ENCODE measurements at regions not wholly inside any gene's neighbourhood (a gene's known extent, or its start where the extent isn't known, plus 50 kb on each side); places are given as distances from the start of the nearest gene placed in this dataset.

DNA sequence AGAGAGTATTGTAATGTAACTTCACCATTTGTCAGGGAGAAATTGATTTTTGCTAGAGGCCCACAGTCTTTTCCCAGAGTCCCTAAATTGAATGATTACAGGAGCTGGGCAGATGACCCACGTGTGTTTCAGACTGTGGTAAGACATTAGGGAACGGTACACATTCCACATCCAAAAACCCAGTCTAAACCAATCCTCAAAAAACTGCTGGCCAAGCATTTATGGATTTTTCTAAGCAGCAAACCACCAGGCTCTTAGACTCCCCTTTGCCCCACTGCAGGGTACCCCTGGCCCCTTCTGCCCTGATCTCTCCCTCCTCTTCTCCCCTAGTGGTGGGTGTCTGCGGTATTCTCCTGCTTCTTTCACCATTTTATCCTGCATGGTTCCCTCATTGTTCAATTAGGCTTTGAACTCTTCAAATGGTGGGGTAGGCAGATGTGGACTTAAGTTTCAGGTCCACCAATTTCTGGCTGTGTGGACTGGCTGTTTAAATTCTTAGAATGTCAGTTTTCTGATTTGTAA, 135.5 kb upstream of the SORCS3 start:
- no peak overlapping the region for H3K27ac Mint-ChIP-seq (ENCODE audit: unreplicated experiment)
- H3K4me1 Mint-ChIP-seq (ENCODE audit: unreplicated experiment) = no peaks in the 10 kb centered on the region
- no peaks in the 10 kb centered on the region for H3K9me3 Mint-ChIP-seq (ENCODE audit: unreplicated experiment)

DNA sequence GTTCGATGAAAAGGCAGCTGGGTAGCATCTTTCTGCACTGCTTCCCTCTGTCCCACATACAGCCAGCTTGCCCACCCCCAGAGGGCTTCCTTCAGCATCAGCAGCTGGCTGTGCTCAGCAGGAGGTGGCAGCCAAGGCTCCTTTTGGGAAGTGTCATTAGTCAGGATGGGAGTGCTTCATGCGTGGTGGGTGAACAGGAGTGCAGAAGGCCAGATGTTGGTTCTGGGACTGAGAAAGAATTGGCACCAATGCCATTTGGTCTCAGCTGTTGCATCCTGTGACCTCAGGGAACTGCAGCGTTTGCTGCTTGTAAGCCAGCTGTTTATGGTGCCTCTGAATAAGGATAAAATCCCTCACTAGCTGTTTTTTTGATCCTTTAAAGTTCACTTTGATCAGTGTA, 131.1 kb upstream of the SORCS3 start:
- Mint-ChIP-seq H3K27me3 (ENCODE audit: unreplicated experiment) (no peaks in the 10 kb centered on the region), H3K9me3 (ENCODE audit: unreplicated experiment) (no peaks in the 10 kb centered on the region), H3K27ac (ENCODE audit: unreplicated experiment) (no peak overlapping the region), H3K36me3 (ENCODE audit: unreplicated experiment) (no peaks in the 10 kb centered on the region), H3K4me3 (ENCODE audit: unreplicated experiment) (no peak overlapping the region), H3K4me1 (ENCODE audit: unreplicated experiment) (no peaks in the 10 kb centered on the region)
- no peak for DNase-seq (ENCODE audit: extremely low spot score, unreplicated experiment)
- TF ChIP-seq, protein P1, sequence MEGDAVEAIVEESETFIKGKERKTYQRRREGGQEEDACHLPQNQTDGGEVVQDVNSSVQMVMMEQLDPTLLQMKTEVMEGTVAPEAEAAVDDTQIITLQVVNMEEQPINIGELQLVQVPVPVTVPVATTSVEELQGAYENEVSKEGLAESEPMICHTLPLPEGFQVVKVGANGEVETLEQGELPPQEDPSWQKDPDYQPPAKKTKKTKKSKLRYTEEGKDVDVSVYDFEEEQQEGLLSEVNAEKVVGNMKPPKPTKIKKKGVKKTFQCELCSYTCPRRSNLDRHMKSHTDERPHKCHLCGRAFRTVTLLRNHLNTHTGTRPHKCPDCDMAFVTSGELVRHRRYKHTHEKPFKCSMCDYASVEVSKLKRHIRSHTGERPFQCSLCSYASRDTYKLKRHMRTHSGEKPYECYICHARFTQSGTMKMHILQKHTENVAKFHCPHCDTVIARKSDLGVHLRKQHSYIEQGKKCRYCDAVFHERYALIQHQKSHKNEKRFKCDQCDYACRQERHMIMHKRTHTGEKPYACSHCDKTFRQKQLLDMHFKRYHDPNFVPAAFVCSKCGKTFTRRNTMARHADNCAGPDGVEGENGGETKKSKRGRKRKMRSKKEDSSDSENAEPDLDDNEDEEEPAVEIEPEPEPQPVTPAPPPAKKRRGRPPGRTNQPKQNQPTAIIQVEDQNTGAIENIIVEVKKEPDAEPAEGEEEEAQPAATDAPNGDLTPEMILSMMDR (IDR thresholded peaks at IDR 0.05) = no peak

More for the DNA sequence above, 135.5 kb upstream of the SORCS3 start:
- no peak for DNase-seq (ENCODE audit: extremely low spot score, unreplicated experiment)
- no peaks in the 10 kb centered on the region for H3K36me3 Mint-ChIP-seq (ENCODE audit: unreplicated experiment)
- H3K27me3 Mint-ChIP-seq (ENCODE audit: unreplicated experiment) = no peaks in the 10 kb centered on the region
- TF ChIP-seq, protein P1 (IDR thresholded peaks at IDR 0.05) = no peak
- H3K4me3 Mint-ChIP-seq (ENCODE audit: unreplicated experiment) = no peak overlapping the region

DNA sequence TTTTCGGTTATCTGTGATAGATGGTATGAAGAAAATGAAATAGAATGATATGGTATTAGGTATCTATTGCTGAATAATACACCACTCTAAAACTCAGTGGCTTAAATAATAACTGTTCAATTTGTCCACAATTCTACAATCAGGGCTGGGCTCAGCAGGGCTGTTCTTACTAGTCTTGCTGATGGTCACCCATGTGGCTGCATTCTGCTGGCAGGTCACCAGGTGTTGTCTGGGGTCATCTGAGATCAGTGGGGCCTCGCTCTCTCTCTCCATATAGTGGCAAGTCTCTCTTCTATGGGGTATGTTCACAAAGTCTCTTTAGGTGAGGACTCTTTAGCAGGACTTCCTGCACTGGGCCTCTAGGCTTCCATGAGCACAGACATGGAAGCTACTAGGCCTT, 130.4 kb upstream of the SORCS3 start:
- Mint-ChIP-seq H3K36me3 (ENCODE audit: unreplicated experiment) (no peaks in the 10 kb centered on the region), H3K27ac (ENCODE audit: unreplicated experiment) (no peak overlapping the region), H3K9me3 (ENCODE audit: unreplicated experiment) (no peaks in the 10 kb centered on the region), H3K4me3 (ENCODE audit: unreplicated experiment) (no peak overlapping the region), H3K27me3 (ENCODE audit: unreplicated experiment) (no peaks in the 10 kb centered on the region), H3K4me1 (ENCODE audit: unreplicated experiment) (no peaks in the 10 kb centered on the region)
- TF ChIP-seq, protein P1 (IDR thresholded peaks at IDR 0.05) = no peak
- no peak for DNase-seq (ENCODE audit: extremely low spot score, unreplicated experiment)

DNA sequence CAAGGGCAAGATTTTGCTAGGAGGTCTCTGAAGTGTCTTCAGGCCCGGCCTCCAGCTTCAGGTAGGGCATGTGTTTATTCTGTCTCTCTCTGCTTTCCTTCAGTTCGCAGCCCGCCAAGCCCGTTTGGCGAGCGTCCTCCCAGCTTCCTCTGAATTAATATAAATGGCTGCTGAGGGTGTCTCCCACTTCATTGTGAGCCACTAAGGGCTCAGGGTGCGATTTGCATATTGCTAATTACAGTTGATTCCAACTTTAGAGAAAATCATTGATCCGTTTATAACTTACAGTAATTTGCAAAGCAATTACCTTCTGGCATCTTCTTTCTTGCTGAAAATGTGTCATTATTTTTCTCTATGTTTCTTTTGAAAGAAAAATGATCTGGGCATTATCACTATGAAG, 128.3 kb upstream of the SORCS3 start:
- no peaks in the 10 kb centered on the region for H3K9me3 Mint-ChIP-seq (ENCODE audit: unreplicated experiment)
- H3K27me3 Mint-ChIP-seq (ENCODE audit: unreplicated experiment) = no peaks in the 10 kb centered on the region
- no peak overlapping the region for H3K4me3 Mint-ChIP-seq (ENCODE audit: unreplicated experiment)

DNA sequence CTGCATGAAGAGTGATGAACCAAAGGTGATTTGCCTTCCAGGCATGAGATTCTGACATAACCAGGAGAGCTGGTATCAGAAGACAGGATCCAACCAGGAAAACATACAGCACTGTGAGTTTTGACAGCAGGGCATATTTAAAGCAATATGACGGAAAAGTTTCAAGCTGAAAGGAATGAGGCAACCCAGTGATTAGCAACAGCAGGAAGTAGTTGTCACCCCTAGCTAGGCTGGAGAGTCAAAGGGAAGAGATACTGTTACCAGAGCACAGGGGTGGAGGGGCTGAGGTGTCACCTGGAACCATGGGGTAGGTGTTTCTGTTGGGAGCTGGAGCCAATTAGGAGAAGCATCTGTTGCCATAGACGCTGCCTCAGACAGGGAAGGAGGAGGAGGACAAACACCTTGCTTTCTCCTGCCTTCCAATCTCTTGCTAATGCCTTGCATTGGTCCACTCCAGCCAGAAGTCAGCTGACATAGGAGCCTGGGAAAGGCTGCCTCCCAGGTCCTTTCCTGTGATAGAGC, 125.4 kb upstream of the SORCS3 start:
- Mint-ChIP-seq H3K27me3 (ENCODE audit: unreplicated experiment) (no peaks in the 10 kb centered on the region), H3K27ac (ENCODE audit: unreplicated experiment) (no peak overlapping the region)

More for the DNA sequence above, 128.3 kb upstream of the SORCS3 start:
- H3K4me1 Mint-ChIP-seq (ENCODE audit: unreplicated experiment) = no peaks in the 10 kb centered on the region
- no peaks in the 10 kb centered on the region for H3K36me3 Mint-ChIP-seq (ENCODE audit: unreplicated experiment)
- TF ChIP-seq, protein P1 (IDR thresholded peaks at IDR 0.05) = no peak
- DNase-seq (ENCODE audit: extremely low spot score, unreplicated experiment) = no peak
- H3K27ac Mint-ChIP-seq (ENCODE audit: unreplicated experiment) = no peak overlapping the region

More for the DNA sequence above, 125.4 kb upstream of the SORCS3 start:
- H3K4me1 Mint-ChIP-seq (ENCODE audit: unreplicated experiment) = no peaks in the 10 kb centered on the region
- no peak overlapping the region for H3K4me3 Mint-ChIP-seq (ENCODE audit: unreplicated experiment)
- H3K9me3 Mint-ChIP-seq (ENCODE audit: unreplicated experiment) = no peaks in the 10 kb centered on the region
- no peaks in the 10 kb centered on the region for H3K36me3 Mint-ChIP-seq (ENCODE audit: unreplicated experiment)
- DNase-seq (ENCODE audit: extremely low spot score, unreplicated experiment) = no peak
- TF ChIP-seq, protein P1 (IDR thresholded peaks at IDR 0.05) = no peak
